ENCODE measurements at regions not wholly inside any gene's neighbourhood (a gene's known extent, or its start where the extent isn't known, plus 50 kb on each side); places are given as distances from the start of the nearest gene placed in this dataset.
"Not testable (repeated sequence)": the region's sequence is repeated elsewhere in the genome, so short reads cannot be mapped to it uniquely, and the experiment has no call there.

GRCh38 chr20:53668992-53669391 is 75.4 kb upstream of the ZNF217 start:
- no peak for DNase-seq (ENCODE audit: low read depth)

- DNase-seq (ENCODE audit: low read depth), result no peak
These were observed 72.5 kb upstream of the ZNF217 start for GRCh38 chr20:53666144-53666543.

DNA sequence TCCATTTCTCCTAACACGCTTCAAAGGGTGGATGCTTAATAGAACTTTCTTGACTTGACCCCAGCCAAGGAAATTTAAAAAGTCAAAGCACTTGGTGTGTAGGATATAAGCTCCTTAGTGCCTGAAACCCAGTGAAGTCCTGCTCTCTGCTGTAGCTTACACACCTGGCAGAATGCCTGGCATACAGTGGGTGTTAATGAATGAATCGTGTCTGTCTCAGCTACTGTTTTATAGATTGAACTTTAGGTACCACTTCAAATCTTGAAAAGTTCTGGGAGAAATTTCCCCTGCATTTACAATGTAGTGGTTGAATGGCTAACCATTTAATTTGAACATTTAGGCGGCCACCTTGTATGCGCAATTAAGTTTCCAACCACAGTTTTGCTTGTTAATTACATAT is 70.5 kb upstream of the ZNF217 start:
- DNase-seq (ENCODE audit: low read depth), result no peak

DNA sequence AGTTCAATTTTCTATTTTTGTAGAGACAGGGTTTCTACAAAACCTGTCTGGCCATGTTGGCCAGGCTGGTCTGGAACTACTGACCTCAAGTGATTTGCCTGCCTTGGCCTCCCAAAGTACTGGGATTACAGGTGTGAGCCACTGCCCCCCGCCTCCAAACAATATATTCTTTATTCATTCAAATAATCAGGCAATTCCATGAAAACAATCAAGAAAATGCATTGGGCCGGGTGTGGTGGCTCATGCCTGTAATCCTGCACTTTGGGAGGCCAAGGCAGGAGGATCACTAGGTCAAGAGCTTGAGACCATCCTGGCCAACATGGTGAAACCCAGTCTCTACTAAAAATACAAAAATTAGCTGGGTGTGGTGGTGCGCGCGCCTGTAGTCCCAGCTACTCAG is 69.9 kb upstream of the ZNF217 start:
- not testable (repeated sequence) for DNase-seq (ENCODE audit: low read depth)

DNA sequence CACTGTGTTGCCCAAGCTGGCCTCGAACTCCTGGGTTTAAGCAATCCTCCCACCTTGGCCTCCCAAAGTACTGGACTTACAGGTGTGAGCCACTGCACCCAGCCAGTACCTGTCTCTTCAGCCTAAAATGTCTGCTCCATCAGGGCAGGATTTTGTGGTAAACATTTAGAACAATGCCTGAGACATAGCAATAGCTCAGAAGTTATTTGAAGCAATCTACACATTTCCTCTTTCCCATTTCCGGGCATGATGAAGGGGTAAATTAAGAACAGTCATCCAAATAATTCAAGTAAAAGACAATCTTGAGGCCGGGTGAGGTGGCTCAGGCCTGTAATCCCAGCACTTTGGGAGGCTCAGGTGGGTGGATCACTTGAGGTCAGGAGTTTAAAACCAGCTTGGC is 69.0 kb upstream of the ZNF217 start:
- no peak for DNase-seq (ENCODE audit: low read depth)

DNA sequence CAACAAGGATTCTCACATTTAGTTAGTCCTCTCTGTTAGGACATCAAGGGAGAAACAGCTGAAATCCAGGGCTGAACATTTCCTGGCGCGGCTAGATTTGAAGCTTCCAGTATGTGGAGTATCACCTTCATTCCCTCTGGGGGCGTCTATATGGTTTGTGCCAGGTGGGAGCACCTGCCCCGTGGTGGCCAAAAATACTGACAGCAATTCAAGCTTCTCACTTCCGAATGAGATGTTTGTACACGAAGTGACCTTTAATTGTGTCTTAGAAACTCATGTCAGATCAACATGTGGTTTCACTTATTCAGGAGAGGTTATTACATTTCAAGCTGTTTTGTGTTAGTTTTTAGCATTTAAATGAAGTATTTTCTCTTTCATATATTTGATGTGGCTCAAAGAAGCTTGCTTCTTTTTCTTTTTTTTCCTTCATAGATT is 67.3 kb upstream of the ZNF217 start:
- no peak for DNase-seq (ENCODE audit: low read depth)

DNA sequence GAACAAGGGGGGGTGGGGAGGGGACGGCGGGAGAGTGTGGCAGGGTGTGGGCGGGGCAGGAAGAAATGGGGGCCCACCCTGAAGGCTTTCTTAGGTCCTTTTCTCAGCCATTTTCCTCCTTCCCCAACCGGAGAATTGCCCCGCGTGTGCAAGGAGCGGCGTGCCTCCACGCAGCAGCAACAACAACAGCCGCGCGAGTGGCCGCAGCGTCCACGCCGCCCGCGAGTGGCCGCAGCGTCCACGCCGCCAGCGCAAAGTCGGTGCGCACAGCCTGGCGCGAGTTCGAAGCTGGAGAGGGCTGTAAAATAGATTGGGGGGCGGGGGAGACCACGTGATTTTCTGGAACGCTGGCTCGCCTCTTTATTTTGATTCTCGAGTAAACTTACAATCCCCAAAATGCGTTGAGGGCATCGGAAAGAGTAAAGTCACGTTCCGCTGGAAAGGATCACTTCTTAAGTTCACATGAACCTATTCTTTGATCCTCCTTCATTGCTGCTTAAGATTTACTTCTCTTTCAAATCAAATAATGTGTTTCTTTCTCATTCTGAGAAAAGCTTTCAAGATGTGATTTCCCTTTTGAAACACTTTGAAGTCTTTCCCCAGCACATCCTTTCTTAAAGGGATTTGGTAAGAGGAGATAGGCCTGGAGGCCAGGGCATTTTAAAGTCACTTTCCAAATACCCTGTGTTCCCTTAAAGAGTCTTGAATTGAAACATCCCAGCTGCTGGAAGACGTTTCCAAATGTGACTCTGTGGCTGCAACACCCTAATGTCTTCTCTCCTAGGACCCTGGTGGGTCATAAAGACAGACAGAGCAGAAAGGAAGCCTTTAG is 66.7 kb upstream of the ZNF217 start:
- no peak for DNase-seq (ENCODE audit: low read depth)

DNA sequence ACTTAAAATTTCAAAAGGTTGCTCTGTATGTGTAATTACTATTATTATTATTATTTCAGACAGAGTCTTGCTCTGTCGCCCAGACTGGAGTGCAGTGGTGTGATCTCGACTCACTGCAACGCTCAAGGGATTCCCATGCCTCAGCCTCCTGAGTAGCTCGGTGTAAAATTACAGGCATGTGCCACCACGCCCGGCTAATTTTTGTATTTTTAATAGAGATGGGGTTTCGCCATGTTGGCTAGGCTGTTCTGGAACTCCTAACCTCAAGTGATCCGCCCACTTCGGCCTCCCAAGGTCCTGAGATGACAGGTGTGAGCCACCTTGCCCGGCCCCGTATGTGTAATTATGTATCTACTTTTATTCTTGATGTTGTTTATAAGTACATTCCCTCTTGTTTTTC is 65.3 kb upstream of the ZNF217 start:
- no peak for DNase-seq (ENCODE audit: low read depth)

- no peak for DNase-seq (ENCODE audit: low read depth)
These were observed 64.7 kb upstream of the ZNF217 start for GRCh38 chr20:53658322-53658721.

DNA sequence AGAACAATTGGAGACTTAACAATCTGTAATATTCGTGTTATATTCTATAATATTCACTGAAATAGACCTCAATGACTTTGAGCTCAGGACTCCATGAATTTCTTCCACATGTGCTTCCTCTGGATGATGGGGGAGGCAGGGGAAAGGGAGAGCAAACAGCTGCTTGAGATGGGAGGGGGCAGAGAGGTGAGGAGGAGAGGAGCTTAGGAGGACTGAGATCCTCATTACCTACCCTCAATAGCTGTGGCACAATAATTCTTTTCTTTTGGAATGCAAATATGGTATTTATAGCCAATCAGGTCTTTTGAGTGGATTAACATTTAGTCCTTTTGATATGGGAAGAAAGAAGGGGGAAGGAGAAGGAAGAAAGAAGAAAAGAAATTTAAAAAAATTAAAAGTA is 64.1 kb upstream of the ZNF217 start:
- no peak for DNase-seq (ENCODE audit: low read depth)

GRCh38 chr20:53657279-53657678 is 63.6 kb upstream of the ZNF217 start:
- no peak for DNase-seq (ENCODE audit: low read depth)

DNA sequence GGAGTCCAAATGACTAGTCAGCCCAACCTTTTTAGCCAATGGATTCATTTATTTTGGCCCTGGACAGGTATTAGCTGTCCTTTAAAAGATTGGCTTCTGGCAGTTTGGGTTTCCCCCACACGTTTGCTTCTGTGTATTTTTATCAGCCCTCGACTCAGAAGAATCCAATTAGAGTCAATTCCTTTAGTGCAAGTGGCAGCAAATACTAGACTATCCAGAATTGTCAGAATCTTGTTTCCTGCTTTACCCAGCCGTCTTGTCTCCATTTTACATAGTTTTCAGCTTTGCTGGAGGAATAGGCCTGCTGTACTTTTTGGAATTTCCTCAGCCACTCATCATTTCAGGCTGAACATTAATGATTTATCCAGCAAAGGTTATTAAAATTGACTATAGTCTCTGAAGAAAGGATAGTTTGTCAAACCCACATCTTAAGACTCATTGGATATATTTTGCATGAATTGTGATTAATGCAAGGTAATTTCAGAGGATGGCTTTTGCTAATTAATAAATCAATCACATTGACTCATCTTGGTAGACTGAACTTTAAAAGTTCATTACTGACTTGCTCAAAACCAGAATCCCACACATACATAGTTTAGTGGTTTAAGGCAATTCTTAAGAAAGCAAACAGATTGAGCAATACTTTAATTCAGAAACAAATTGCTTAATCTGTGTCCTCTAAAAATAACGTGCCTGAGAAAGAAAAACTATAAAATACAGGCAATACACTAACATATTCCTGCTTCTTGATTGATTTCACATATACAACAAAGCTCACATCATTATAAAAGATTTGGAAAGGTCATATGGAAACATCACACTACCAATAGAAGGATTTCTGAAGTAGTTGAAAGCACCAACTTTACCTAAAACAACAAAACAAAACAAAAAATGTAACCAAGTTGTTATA is 62.9 kb upstream of the ZNF217 start:
- DNase-seq (ENCODE audit: low read depth), result no peak

DNA sequence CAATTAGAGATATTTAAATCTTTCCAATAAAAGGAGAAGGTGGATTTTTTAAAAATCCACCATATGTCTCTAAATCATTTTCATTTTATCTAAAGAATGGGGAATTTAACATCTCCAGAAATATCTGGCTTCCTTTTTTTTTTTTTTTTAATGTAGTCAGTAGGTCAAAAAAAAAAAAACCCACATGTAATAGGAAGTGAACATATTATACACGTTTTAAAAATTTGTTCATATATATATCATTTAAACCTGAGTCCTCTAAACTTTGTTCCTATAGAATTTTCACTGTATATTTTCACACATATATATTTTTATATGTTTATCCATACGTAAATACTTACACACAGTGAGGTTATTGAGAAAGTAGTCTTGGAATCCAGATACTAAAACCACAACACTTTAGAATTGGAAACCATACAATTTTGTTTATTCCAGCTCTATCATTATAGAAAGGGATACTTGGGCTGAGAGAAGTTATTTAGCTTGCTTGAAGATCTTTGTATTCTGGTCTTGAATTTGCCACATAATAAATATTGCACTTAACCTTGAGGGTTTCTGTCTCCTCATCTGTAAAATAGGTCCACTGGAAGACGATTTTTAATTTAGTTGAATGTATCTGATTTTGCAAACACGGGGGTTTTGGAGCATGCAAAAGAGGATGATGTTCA is 62.1 kb upstream of the ZNF217 start:
- no peak for DNase-seq (ENCODE audit: low read depth)

GRCh38 chr20:53654932-53655624 is 61.4 kb upstream of the ZNF217 start:
- peak; percentile 49 for DNase-seq (ENCODE audit: low read depth)

DNA sequence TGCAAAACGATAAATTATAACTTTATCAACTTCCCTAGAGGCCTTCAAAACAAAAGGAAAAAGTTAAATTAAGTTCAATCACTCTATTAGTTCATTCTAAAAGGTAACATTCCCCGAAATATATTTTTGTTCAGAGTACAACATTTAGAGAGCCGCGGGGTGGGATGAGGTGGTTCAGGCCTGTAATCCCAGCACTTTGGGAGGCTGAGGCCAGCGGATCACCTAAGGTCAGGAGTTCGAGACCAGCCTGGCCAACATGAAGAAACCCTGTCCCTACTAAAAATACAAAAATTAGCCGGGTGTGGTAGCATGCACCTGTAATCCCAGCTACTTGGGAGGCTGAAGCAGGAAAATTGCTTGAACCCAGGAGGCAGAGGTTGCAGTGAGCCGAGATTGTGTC is 60.9 kb upstream of the ZNF217 start:
- not testable (repeated sequence) for DNase-seq (ENCODE audit: low read depth)

GRCh38 chr20:53652859-53653517 is 59.3 kb upstream of the ZNF217 start:
- no peak for DNase-seq (ENCODE audit: low read depth)

GRCh38 chr20:53652090-53652858 is 58.6 kb upstream of the ZNF217 start:
- no peak for DNase-seq (ENCODE audit: low read depth)

- not testable (repeated sequence) for DNase-seq (ENCODE audit: low read depth)
These were observed 55.9 kb upstream of the ZNF217 start for GRCh38 chr20:53649493-53649892.

- no peak for DNase-seq (ENCODE audit: low read depth)
These were observed 53.7 kb upstream of the ZNF217 start for GRCh38 chr20:53647286-53647821.

DNA sequence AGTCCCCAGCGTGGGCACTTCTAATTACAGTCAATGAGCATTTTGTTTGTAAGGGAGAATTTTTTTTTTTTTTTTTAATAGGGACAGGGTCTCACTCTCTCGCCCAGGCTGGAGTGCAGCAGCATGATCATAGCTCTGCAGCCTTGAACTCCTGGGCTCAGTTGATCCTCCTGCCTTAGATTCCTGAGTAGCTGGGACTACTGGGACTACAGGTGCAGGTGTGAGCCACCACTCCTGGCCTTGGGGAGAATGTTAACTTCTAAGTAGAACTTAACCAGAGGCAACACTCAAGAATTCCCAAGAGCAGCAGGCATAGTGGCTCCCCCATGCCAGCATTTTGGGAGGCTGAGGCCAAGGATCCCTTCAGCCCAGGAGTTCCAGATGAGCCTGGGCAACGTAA is 52.9 kb upstream of the ZNF217 start:
- no peak for DNase-seq (ENCODE audit: low read depth)
